Ishikawa (cell line): ENCODE measurements at regions not wholly inside any gene's neighbourhood (a gene's known extent, or its start where the extent isn't known, plus 50 kb on each side); places are given as distances from the start of the nearest gene placed in this dataset.

Source experiments
- CEBPB ChIP-seq: IDR thresholded peaks from 2 replicates; pipeline ENCODE4 v1.6.1; 2012
- USF1 ChIP-seq: IDR thresholded peaks from 2 replicates; pipeline ENCODE4 v1.6.1; 2012
- YY1 ChIP-seq: IDR thresholded peaks from 2 replicates; pipeline ENCODE4 v1.6.1; 2012; ENCODE audit warnings: low read depth
- ZBTB7A ChIP-seq: IDR thresholded peaks from 2 replicates; pipeline ENCODE4 v1.6.1; 2012; ENCODE audit warnings: low read depth

- TF ChIP-seq ZBTB7A = no peak
- TF ChIP-seq USF1 = no peak
- TF ChIP-seq CEBPB = no peak
- no peak for TF ChIP-seq YY1
Observed at GRCh38 chr12:5374713-5375112, 57.2 kb upstream of the NTF3 start.
